PC-9 (cell line): ENCODE measurements at regions not wholly inside any gene's neighbourhood (a gene's known extent, or its start where the extent isn't known, plus 50 kb on each side); places are given as distances from the start of the nearest gene placed in this dataset.

Experiments used
- BruUV-seq: library from RNA; stranded (reverse); fragments of 400-500 nt; replicated peaks from 2 replicates; lab custom pipeline; 2021; lab: Mats Ljungman, UMichigan
- CTCF ChIA-PET: fragments of 300-600 bp; sonication (Branson Sonifier 250); formaldehyde crosslinking; loops from one replicate; lab custom pipeline; 2022; ENCODE audit warnings: antibody characterized with exemption; lab: Charles Lee
- POLR2A ChIA-PET: fragments of 300-600 bp; sonication (Branson Sonifier 250); formaldehyde crosslinking; loops from one replicate; lab custom pipeline; 2022; ENCODE audit warnings: antibody characterized with exemption; ENCODE audit not compliant: unreplicated experiment; lab: Charles Lee
- DNase-seq, 2 experiments: peaks; one replicate each; pipeline versions ENCODE4 v3.0.0 to v3.0.0-alpha.2; 2015 to 2022; ENCODE audit warnings: mixed read lengths in 1 of 2
- H2AFZ ChIP-seq: fragments of 200-600 bp; sonication (generic); 2 replicates; pipeline ENCODE4 v1.8.1; 2017; ENCODE audit warnings: antibody characterized with exemption
- H3F3A ChIP-seq: fragments of 200-600 bp; sonication (generic); 2 replicates; pipeline ENCODE4 v1.8.1; 2017; ENCODE audit warnings: antibody characterized with exemption, mild to moderate bottlenecking, low read depth; ENCODE audit not compliant: insufficient read depth
- H3K27ac ChIP-seq: fragments of 200-600 bp; sonication (generic); 2 replicates; pipeline ENCODE4 v1.6.1; 2016; ENCODE audit warnings: mixed run types
- H3K27me3 ChIP-seq: fragments of 200-600 bp; sonication (generic); 2 replicates; pipeline ENCODE4 v1.6.1; 2016; ENCODE audit warnings: low read depth, mixed run types; ENCODE audit not compliant: insufficient read depth
- H3K36me3 ChIP-seq: fragments of 200-600 bp; sonication (generic); 2 replicates; pipeline ENCODE4 v1.6.1; 2016; ENCODE audit warnings: low read depth, mixed run types
- H3K4me1 ChIP-seq: fragments of 200-600 bp; sonication (generic); replicated peaks from 2 replicates; pipeline ENCODE4 v1.6.1; 2016; ENCODE audit warnings: mixed run types; ENCODE audit not compliant: insufficient read depth
- H3K4me2 ChIP-seq: fragments of 200-600 bp; sonication (generic); 2 replicates; pipeline ENCODE4 v1.6.1; 2017; ENCODE audit warnings: mixed run types
- H3K4me3 ChIP-seq: fragments of 200-600 bp; sonication (generic); 2 replicates; pipeline ENCODE4 v1.6.1; 2016; ENCODE audit warnings: mixed run types
- H3K79me2 ChIP-seq: fragments of 200-600 bp; sonication (generic); 2 replicates; pipeline ENCODE4 v1.6.1; 2017; ENCODE audit warnings: low read depth, mixed run types
- H3K9me2 ChIP-seq: fragments of 200-600 bp; sonication (generic); 2 replicates; pipeline ENCODE4 v1.8.1; 2017; ENCODE audit warnings: mild to moderate bottlenecking; ENCODE audit not compliant: insufficient read depth
- H3K9me3 ChIP-seq: fragments of 200-600 bp; sonication (generic); 2 replicates; pipeline ENCODE4 v1.8.1; 2016; ENCODE audit warnings: low read depth; ENCODE audit not compliant: insufficient read depth
- H4K20me1 ChIP-seq: fragments of 200-600 bp; sonication (generic); 2 replicates; pipeline ENCODE4 v1.8.1; 2017; ENCODE audit not compliant: insufficient read depth
- EZH2 ChIP-seq: fragments of 200-600 bp; sonication (generic); IDR thresholded peaks from 2 replicates; pipeline ENCODE4 v1.8.0; 2017; ENCODE audit warnings: antibody characterized with exemption, low read depth
- intact Hi-C: fragments of 100-400 bp; cut with micrococcal nuclease; formaldehyde crosslinking; loops from one replicate; pipeline ENCODE4 v1.10.0; 2022; ENCODE audit not compliant: unreplicated experiment
- TF ChIP-seq, protein P1 (sequence below): fragments of 200-600 bp; sonication (generic); conservative IDR thresholded peaks from 2 replicates; pipeline ENCODE4 v1.6.1; 2017; ENCODE audit warnings: mixed run types, antibody characterized with exemption, mild to moderate bottlenecking, moderate library complexity

DNA sequence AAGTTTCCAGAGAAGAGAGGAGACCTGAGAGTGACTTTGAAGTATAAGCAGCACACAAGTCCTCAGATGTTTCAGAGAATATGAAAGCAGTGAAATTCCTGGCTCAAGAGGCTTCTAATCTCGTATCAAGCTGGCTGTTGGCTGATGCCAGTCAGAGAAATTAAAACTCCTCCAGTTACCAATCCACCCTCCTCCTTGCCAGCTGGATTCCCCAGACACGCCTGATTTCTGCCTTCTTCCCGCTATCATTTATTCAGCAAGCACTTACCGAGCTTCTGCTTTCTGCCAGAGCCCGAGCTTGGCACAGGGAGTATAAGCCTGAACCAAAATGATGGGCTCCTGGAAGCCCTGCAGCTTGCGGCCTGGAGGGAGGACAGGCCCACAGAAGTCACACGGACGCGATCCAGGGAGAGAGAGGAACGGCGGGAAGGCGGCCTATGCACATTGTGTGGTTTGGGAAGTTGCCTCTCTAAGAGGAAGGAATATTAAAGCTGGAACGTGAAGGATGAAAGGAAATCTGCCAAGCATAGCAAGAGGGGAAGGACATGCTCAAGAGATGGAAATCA is 102.4 kb upstream of the TBL1X start:
- no peak for TF ChIP-seq EZH2
- TF ChIP-seq, protein P1, sequence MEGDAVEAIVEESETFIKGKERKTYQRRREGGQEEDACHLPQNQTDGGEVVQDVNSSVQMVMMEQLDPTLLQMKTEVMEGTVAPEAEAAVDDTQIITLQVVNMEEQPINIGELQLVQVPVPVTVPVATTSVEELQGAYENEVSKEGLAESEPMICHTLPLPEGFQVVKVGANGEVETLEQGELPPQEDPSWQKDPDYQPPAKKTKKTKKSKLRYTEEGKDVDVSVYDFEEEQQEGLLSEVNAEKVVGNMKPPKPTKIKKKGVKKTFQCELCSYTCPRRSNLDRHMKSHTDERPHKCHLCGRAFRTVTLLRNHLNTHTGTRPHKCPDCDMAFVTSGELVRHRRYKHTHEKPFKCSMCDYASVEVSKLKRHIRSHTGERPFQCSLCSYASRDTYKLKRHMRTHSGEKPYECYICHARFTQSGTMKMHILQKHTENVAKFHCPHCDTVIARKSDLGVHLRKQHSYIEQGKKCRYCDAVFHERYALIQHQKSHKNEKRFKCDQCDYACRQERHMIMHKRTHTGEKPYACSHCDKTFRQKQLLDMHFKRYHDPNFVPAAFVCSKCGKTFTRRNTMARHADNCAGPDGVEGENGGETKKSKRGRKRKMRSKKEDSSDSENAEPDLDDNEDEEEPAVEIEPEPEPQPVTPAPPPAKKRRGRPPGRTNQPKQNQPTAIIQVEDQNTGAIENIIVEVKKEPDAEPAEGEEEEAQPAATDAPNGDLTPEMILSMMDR: no peak
- no TSS peak for BruUV-seq
- Histone ChIP-seq H3K4me3 (no peak overlapping the region), H3K9me2 (no peaks in the 10 kb centered on the region), H3F3A (no peaks in the 10 kb centered on the region), H2AFZ (no peak overlapping the region), H3K79me2 (no peaks in the 10 kb centered on the region), H3K27ac (no peak overlapping the region), H4K20me1 (no peaks in the 10 kb centered on the region), H3K9me3 (no peaks in the 10 kb centered on the region), H3K4me1 (no peaks in the 10 kb centered on the region), H3K36me3 (no peaks in the 10 kb centered on the region), H3K4me2 (no peak overlapping the region), H3K27me3 (no peaks in the 10 kb centered on the region)
- no peak for DNase-seq
- POLR2A ChIA-PET: no interaction called here
- CTCF ChIA-PET: no interaction called here
- intact Hi-C loops: no loop called here

DNA sequence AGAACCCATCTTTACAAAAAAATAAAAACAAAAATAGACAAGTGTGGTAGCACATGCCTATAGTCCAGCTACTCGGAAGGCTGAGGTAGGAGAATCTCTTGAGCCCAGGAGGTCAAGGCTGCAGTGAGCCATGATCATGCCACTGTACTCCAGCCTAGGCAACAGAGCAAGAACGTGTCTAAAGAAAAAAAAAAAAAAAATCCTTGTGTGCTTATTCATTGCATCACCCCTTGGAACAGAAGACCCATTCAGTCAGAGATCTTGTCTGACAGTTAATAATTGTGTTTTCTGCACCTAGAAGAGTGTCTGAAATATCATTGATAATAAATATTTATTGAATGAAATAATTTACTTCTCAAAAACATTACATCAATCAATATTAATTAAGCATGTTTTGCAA is 97.4 kb upstream of the TBL1X start:
- intact Hi-C loops: no loop called here
- Histone ChIP-seq H3K4me3 (no peak overlapping the region), H3K27ac (no peak overlapping the region), H3F3A (no peaks in the 10 kb centered on the region), H3K9me3 (no peaks in the 10 kb centered on the region), H2AFZ (no peak overlapping the region), H3K27me3 (no peaks in the 10 kb centered on the region), H4K20me1 (no peaks in the 10 kb centered on the region), H3K9me2 (no peaks in the 10 kb centered on the region), H3K4me2 (no peak overlapping the region), H3K4me1 (no peaks in the 10 kb centered on the region), H3K79me2 (no peaks in the 10 kb centered on the region), H3K36me3 (no peaks in the 10 kb centered on the region)
- DNase-seq: no peak
- no TSS peak for BruUV-seq
- TF ChIP-seq, protein P1: no peak
- TF ChIP-seq EZH2: no peak
- ChIA-PET POLR2A (no interaction called here), CTCF (no interaction called here)

DNA sequence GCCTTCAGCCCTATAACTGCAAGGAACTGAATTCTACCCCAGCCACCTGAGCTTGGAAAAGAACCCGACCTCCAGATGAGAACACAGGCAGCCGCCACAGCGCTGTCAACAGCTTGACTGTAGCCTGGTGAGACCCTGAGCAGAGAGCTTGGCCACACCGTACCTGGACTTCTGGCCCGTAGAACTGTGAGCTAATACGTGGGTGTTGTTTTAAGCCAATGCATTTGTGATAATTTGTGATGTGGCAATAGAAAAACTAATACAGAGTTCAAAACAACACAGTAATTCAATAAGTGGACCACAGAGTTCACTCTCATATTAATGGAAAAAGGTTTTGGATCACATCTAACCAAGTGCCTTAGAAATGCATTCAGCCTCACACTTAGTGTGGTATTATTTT is 96.6 kb upstream of the TBL1X start:
- CTCF ChIA-PET: no interaction called here
- Histone ChIP-seq H3K79me2 (no peaks in the 10 kb centered on the region), H3K4me1 (no peaks in the 10 kb centered on the region), H4K20me1 (no peaks in the 10 kb centered on the region), H3K27ac (no peak overlapping the region), H3K9me3 (no peaks in the 10 kb centered on the region), H3K27me3 (no peaks in the 10 kb centered on the region), H3K4me3 (no peak overlapping the region), H3K36me3 (no peaks in the 10 kb centered on the region), H3F3A (no peaks in the 10 kb centered on the region), H2AFZ (no peak overlapping the region), H3K4me2 (no peak overlapping the region), H3K9me2 (no peaks in the 10 kb centered on the region)
- no peak for TF ChIP-seq EZH2
- TF ChIP-seq, protein P1: no peak
- intact Hi-C loops: no loop called here
- BruUV-seq: no TSS peak
- no peak for DNase-seq
- POLR2A ChIA-PET: no interaction called here
